KBM-7 (cell line): ENCODE measurements at regions not wholly inside any gene's neighbourhood (a gene's known extent, or its start where the extent isn't known, plus 50 kb on each side); places are given as distances from the start of the nearest gene placed in this dataset.
"Not testable (repeated sequence)": the region's sequence is repeated elsewhere in the genome, so short reads cannot be mapped to it uniquely, and the experiment has no call there.

ENCODE experiments used
- DNase-seq: peaks from one replicate; pipeline ENCODE4 v3.0.0-alpha.2; 2015
- in situ Hi-C: fragments of 300-500 bp; cut with MboI; formaldehyde crosslinking; loops from 2 replicates; pipeline ENCODE4 v1.14.3; 2020; ENCODE audit warnings: low sequenced_read_pairs, low pct_unique_long_range_greater_than_20kb, mixed read lengths

- DNase-seq, result no peak
- in situ Hi-C loops, result no loop called here
Observed at GRCh38 chr1:215397106-215397505, 170.0 kb upstream of the KCTD3 start.

- DNase-seq, result no peak
- in situ Hi-C loops, result no loop called here
Observed at GRCh38 chr1:215397843-215398242, 169.3 kb upstream of the KCTD3 start.

GRCh38 chr1:215399787-215400186 lies 167.3 kb upstream of the KCTD3 start:
- in situ Hi-C loops, result no loop called here
- no peak for DNase-seq

GRCh38 chr1:215400741-215401140 lies 166.4 kb upstream of the KCTD3 start:
- no peak for DNase-seq
- in situ Hi-C loops, result no loop called here

- DNase-seq, result no peak
- in situ Hi-C loops, result no loop called here
Observed at GRCh38 chr1:215402147-215402546, 165.0 kb upstream of the KCTD3 start.

GRCh38 chr1:215405211-215405610 lies 161.9 kb upstream of the KCTD3 start:
- no peak for DNase-seq
- in situ Hi-C loops, result no loop called here

GRCh38 chr1:215406927-215407326 lies 160.2 kb upstream of the KCTD3 start:
- in situ Hi-C loops, result no loop called here

GRCh38 chr1:215407575-215407974 lies 159.5 kb upstream of the KCTD3 start:
- no peak for DNase-seq
- in situ Hi-C loops, result no loop called here

More at GRCh38 chr1:215406927-215407326, 160.2 kb upstream of the KCTD3 start:
- DNase-seq, result no peak

GRCh38 chr1:215409546-215409945 lies 157.6 kb upstream of the KCTD3 start:
- DNase-seq, in situ Hi-C loops: not testable (repeated sequence)

- in situ Hi-C loops, DNase-seq: not testable (repeated sequence)
Observed at GRCh38 chr1:215415521-215415920, 151.6 kb upstream of the KCTD3 start.

GRCh38 chr1:215416497-215416896 lies 150.6 kb upstream of the KCTD3 start:
- DNase-seq, result no peak

GRCh38 chr1:215417122-215417521 lies 150.0 kb upstream of the KCTD3 start:
- no peak for DNase-seq

More at GRCh38 chr1:215416497-215416896, 150.6 kb upstream of the KCTD3 start:
- in situ Hi-C loops, result no loop called here

GRCh38 chr1:215418876-215419447 lies 148.1 kb upstream of the KCTD3 start:
- DNase-seq, result no peak
- in situ Hi-C loops, result no loop called here

More at GRCh38 chr1:215417122-215417521, 150.0 kb upstream of the KCTD3 start:
- in situ Hi-C loops, result no loop called here

GRCh38 chr1:215421744-215422143 lies 145.4 kb upstream of the KCTD3 start:
- in situ Hi-C loops, result no loop called here
- DNase-seq, result no peak

GRCh38 chr1:215423288-215423687 lies 143.8 kb upstream of the KCTD3 start:
- no peak for DNase-seq
- in situ Hi-C loops, result no loop called here

GRCh38 chr1:215425138-215425537 lies 142.0 kb upstream of the KCTD3 start:
- DNase-seq, result no peak
- in situ Hi-C loops, result no loop called here

- in situ Hi-C loops, result no loop called here
- no peak for DNase-seq
Observed at GRCh38 chr1:215426101-215426500, 141.0 kb upstream of the KCTD3 start.

- DNase-seq, in situ Hi-C loops: not testable (repeated sequence)
Observed at GRCh38 chr1:215432483-215433227, 134.4 kb upstream of the KCTD3 start.

- in situ Hi-C loops, result no loop called here
- no peak for DNase-seq
Observed at GRCh38 chr1:215433237-215433636, 133.9 kb upstream of the KCTD3 start.

GRCh38 chr1:215439549-215439948 lies 127.6 kb upstream of the KCTD3 start:
- no peak for DNase-seq

More at GRCh38 chr1:215439549-215439948, 127.6 kb upstream of the KCTD3 start:
- in situ Hi-C loops, result no loop called here
